ENCODE measurements at regions not wholly inside any gene's neighbourhood (a gene's known extent, or its start where the extent isn't known, plus 50 kb on each side); places are given as distances from the start of the nearest gene placed in this dataset.

DNA sequence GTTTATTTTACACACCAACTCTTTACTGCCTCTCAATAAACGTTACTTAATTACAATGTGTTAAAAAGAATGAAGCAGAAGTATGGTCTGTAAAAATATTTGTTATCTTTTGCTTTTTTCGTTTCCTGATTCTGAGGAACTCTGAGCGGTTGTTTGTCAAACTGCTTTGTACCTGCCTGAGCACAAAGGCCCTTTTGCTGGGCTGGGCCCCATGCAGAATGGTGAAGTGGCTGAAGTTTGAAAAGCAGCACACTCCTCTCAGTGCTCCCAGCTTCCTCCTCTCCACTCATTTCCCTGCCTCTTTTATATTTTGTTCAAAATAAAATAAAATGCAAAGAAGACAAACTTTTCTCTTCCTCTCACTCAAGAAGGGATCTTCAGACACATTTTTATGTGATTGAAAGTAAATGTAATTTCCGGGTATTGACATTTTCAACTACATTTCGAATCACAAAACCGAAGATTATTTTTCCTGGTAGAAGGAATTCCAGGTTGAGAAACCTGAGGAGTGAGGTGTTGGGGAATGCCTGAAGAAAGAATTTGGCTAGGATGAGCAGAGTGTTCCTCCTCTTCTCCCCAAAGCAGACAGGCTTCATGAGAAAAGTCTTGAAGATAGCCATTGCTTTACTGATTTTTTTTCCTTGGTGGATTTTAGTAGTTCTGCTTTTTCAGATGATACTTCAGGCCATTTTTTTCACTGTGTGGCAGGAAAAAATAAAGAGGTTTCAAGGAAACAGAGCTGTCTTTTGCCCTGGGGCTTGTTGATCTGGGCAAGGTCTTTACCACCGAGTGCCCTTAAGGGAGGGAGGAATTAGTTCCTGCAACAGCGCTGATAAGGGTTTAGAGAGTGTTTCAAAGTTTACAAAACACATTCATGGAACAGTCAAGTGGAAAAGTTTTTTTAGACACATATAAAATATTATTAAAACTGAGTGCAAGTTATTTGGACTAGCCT lies 229.8 kb downstream of the NFKBIZ start:
- no peaks in the 10 kb centered on the region for H3K79me2 ChIP-seq (ENCODE audit: insufficient read depth, low read length)
- no peaks in the 10 kb centered on the region for H3K9me2 ChIP-seq (ENCODE audit: insufficient read depth)
- ChIA-PET RAD21 (ENCODE audit: low non-redundant PET in 1 of 2, low total read pairs in 2 of 2, uncharacterized antibody in 2 of 2, unreplicated experiment in 2 of 2) (no interaction called here), CTCF (no interaction called here), POLR2A (no interaction called here)
- no peak for ATAC-seq
- no peaks in the 10 kb centered on the region for H3K27me3 ChIP-seq (ENCODE audit: insufficient read depth, low read length)
- DNase-seq (ENCODE audit: low read depth, low spot score) = no peak
- H2AFZ ChIP-seq (ENCODE audit: low read depth, low read length, poor library complexity, severe bottlenecking) = no peak overlapping the region
- no peaks in the 10 kb centered on the region for H3K36me3 ChIP-seq (ENCODE audit: control insufficient read depth in 1 of 2, insufficient read depth in 2 of 2, low read length in 2 of 2)
- BruUV-seq (replicated peaks) = no TSS peak
- no peak overlapping the region for H3K4me3 ChIP-seq (replicated peaks in 1 of 2; ENCODE audit: low read depth in 1 of 2, low read length in 2 of 2)
- H3K4me2 ChIP-seq (ENCODE audit: low read length) = no peak overlapping the region
- TF ChIP-seq SIN3A (IDR thresholded peaks at IDR 0.05; ENCODE audit: low read depth) = no peak
- TF ChIP-seq, protein P1, sequence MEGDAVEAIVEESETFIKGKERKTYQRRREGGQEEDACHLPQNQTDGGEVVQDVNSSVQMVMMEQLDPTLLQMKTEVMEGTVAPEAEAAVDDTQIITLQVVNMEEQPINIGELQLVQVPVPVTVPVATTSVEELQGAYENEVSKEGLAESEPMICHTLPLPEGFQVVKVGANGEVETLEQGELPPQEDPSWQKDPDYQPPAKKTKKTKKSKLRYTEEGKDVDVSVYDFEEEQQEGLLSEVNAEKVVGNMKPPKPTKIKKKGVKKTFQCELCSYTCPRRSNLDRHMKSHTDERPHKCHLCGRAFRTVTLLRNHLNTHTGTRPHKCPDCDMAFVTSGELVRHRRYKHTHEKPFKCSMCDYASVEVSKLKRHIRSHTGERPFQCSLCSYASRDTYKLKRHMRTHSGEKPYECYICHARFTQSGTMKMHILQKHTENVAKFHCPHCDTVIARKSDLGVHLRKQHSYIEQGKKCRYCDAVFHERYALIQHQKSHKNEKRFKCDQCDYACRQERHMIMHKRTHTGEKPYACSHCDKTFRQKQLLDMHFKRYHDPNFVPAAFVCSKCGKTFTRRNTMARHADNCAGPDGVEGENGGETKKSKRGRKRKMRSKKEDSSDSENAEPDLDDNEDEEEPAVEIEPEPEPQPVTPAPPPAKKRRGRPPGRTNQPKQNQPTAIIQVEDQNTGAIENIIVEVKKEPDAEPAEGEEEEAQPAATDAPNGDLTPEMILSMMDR (IDR thresholded peaks at IDR 0.05 in 2 of 3, conservative IDR thresholded peaks at IDR 0.05 in 1 of 3; ENCODE audit: borderline replicate concordance in 1 of 3, insufficient read depth in 1 of 3, low read depth in 2 of 3, low read length in 2 of 3) = no peak
- no peak for TF ChIP-seq SP1 (IDR thresholded peaks at IDR 0.05; ENCODE audit: low read depth)
- TF ChIP-seq POLR2A (IDR thresholded peaks at IDR 0.05; ENCODE audit: borderline replicate concordance, extremely low read depth, insufficient read depth, insufficient read length) = no peak
- TF ChIP-seq EZH2 (IDR thresholded peaks at IDR 0.05) = no peak
- no peak for TF ChIP-seq FOSL1 (IDR thresholded peaks at IDR 0.05; ENCODE audit: low read depth)
- no peak for TF ChIP-seq EGR1 (IDR thresholded peaks at IDR 0.05; ENCODE audit: low read depth)
- TF ChIP-seq JUND (IDR thresholded peaks at IDR 0.05) = no peak
- TF ChIP-seq YY1 (IDR thresholded peaks at IDR 0.05; ENCODE audit: extremely low read depth, insufficient replicate concordance, low read depth, low read length) = no peak
- TF ChIP-seq ELF1 (IDR thresholded peaks at IDR 0.05; ENCODE audit: borderline replicate concordance, low read depth) = no peak
- H3K9ac ChIP-seq (ENCODE audit: low read length) = no peak overlapping the region
- intact Hi-C loops (cut with micrococcal nuclease) = no loop called here
- H3K9me3 ChIP-seq (ENCODE audit: control insufficient read depth in 1 of 2, insufficient read depth in 1 of 2, low read depth in 1 of 2, low read length in 2 of 2) = no peaks in the 10 kb centered on the region
- no peaks in the 10 kb centered on the region for H4K20me1 ChIP-seq (ENCODE audit: insufficient read depth)
- no peaks in the 10 kb centered on the region for H3K4me1 ChIP-seq (ENCODE audit: control insufficient read depth in 1 of 2, insufficient read depth in 2 of 2, low read length in 2 of 2)
- no peak overlapping the region for H3K27ac ChIP-seq (ENCODE audit: low read depth, low read length)

Measured in HCT116 (cell line).